ENCODE measurements at regions not wholly inside any gene's neighbourhood (a gene's known extent, or its start where the extent isn't known, plus 50 kb on each side); places are given as distances from the start of the nearest gene placed in this dataset.

GRCh38 chr12:3352230-3352629 lies 138.8 kb upstream of the PRMT8 start (continued):
- no peak for TF ChIP-seq ERG (CRISPR knock-in tag; IDR thresholded peaks at IDR 0.05)
- TF ChIP-seq IRF1 (CRISPR knock-in tag; IDR thresholded peaks at IDR 0.05): no peak
- TF ChIP-seq E2F4 (CRISPR knock-in tag; IDR thresholded peaks at IDR 0.05; ENCODE audit: borderline replicate concordance, low read depth): no peak
- TF ChIP-seq ZNF121 (CRISPR knock-in tag; IDR thresholded peaks at IDR 0.05): no peak
- TF ChIP-seq IRF2 (CRISPR knock-in tag; IDR thresholded peaks at IDR 0.05; ENCODE audit: borderline replicate concordance, low read depth): no peak
- no peak for TF ChIP-seq KAT7 (CRISPR knock-in tag; IDR thresholded peaks at IDR 0.05; ENCODE audit: borderline replicate concordance)
- TF ChIP-seq RELA (CRISPR knock-in tag; IDR thresholded peaks at IDR 0.05; ENCODE audit: borderline replicate concordance): no peak
- no peak for TF ChIP-seq NFE2L1 (CRISPR knock-in tag; IDR thresholded peaks at IDR 0.05)
- TF ChIP-seq OVOL2 (CRISPR knock-in tag; IDR thresholded peaks at IDR 0.05; ENCODE audit: borderline replicate concordance): no peak
- no peak for TF ChIP-seq CREM (CRISPR knock-in tag; IDR thresholded peaks at IDR 0.05)
- no peak for TF ChIP-seq AFF4 (CRISPR knock-in tag; IDR thresholded peaks at IDR 0.05; ENCODE audit: borderline replicate concordance)
- no peak for TF ChIP-seq AR (CRISPR knock-in tag; IDR thresholded peaks at IDR 0.05)
- no peak for TF ChIP-seq ZBTB43 (CRISPR knock-in tag; IDR thresholded peaks at IDR 0.05)
- no peak for TF ChIP-seq ZMAT4 (CRISPR knock-in tag; IDR thresholded peaks at IDR 0.05)

GRCh38 chr12:3353621-3354020 lies 137.4 kb upstream of the PRMT8 start:
- no peak overlapping the region for H3K27ac Mint-ChIP-seq
- CTCF ChIA-PET: interaction anchor here (1.5 to 1.7 kb wide), 2 partner anchors 15 to 53 kb away, joined by 3 to 9 read pairs; no protein-coding TSS in a partner anchor
- no peak overlapping the region for H3K4me3 Mint-ChIP-seq
- POLR2A ChIA-PET: no interaction called here
- H3K36me3 Mint-ChIP-seq: no peaks in the 10 kb centered on the region
- no peaks in the 10 kb centered on the region for H3K4me1 Mint-ChIP-seq
- ATAC-seq: no peak
- no peaks in the 10 kb centered on the region for H3K9me3 Mint-ChIP-seq
- no peak for DNase-seq (ENCODE audit: low spot score)
- no peaks in the 10 kb centered on the region; the same call in 1 of the 2 replicates for H3K27me3 Mint-ChIP-seq (ENCODE audit: low read depth)
- no peak for TF ChIP-seq IRF2 (CRISPR knock-in tag; IDR thresholded peaks at IDR 0.05; ENCODE audit: borderline replicate concordance, low read depth)
- no peak for TF ChIP-seq ARID4B (CRISPR knock-in tag; IDR thresholded peaks at IDR 0.05; ENCODE audit: borderline replicate concordance)
- no peak for TF ChIP-seq ZNF263 (CRISPR knock-in tag; IDR thresholded peaks at IDR 0.05; ENCODE audit: low read depth)
- TF ChIP-seq TEAD1 (CRISPR knock-in tag; IDR thresholded peaks at IDR 0.05): no peak

Data from WTC11 (cell line).